Esophagus squamous epithelium (tissue), 4 donors: ENCODE measurements at regions not wholly inside any gene's neighbourhood (a gene's known extent, or its start where the extent isn't known, plus 50 kb on each side); places are given as distances from the start of the nearest gene placed in this dataset.

Source experiments
- CTCF ChIP-seq, 6 experiments: fragments of 450-650 bp in 4 of 6; fragments of 200-600 bp in 2 of 6; sonication (generic) in 2 of 6; IDR thresholded peaks; one replicate each; pipeline ENCODE4 v1.5.1; 2016 to 2019; ENCODE audit warnings: antibody characterized with exemption in 6 of 6, mild to moderate bottlenecking in 4 of 6, moderate library complexity in 4 of 6
- POLR2A ChIP-seq, 4 donors: fragments of 450-650 bp; IDR thresholded peaks; one replicate each; pipeline ENCODE4 v1.6.1; 2017; ENCODE audit warnings: antibody characterized with exemption in 4 of 4, mild to moderate bottlenecking in 4 of 4, moderate library complexity in 3 of 4

- TF ChIP-seq CTCF (IDR thresholded peaks at IDR 0.05) (no peak), POLR2A (IDR thresholded peaks at IDR 0.05) (no peak)
Measured at GRCh38 chr1:5727871-5728643, 264.2 kb downstream of the NPHP4 start.
